ENCODE measurements at regions not wholly inside any gene's neighbourhood (a gene's known extent, or its start where the extent isn't known, plus 50 kb on each side); places are given as distances from the start of the nearest gene placed in this dataset.

GRCh38 chr2:64770137-64770780, 116.5 kb upstream of the SERTAD2 start:
- peaks cover 15 to 16% (median 15%) of the 10 kb centered on the region in 3 donors for H3K4me1 Mint-ChIP-seq
- peak overlapping the region in 2 of 4 donors; percentile 49 to 63 for H3K4me3 Mint-ChIP-seq
- H3K9me3 Mint-ChIP-seq, result no peaks in the 10 kb centered on the region
- no peaks in the 10 kb centered on the region for H3K27me3 Mint-ChIP-seq
- no peak overlapping the region for H3K27ac Mint-ChIP-seq
- no peaks in the 10 kb centered on the region for H3K36me3 Mint-ChIP-seq

- Mint-ChIP-seq H3K9me3 (peaks cover 0 to under 1% (median 0%) of the 10 kb centered on the region in 3 donors), H3K27ac (no peak overlapping the region), H3K36me3 (no peaks in the 10 kb centered on the region), H3K27me3 (no peaks in the 10 kb centered on the region), H3K4me1 (peaks cover 15 to 16% (median 15%) of the 10 kb centered on the region in 3 donors), H3K4me3 (peak overlapping the region in 1 of 4 donors; percentile 58)
Measured at GRCh38 chr2:64770781-64771334, 117.1 kb upstream of the SERTAD2 start.

GRCh38 chr2:64771737-64772136, 118.0 kb upstream of the SERTAD2 start:
- no peaks in the 10 kb centered on the region for H3K27me3 Mint-ChIP-seq
- H3K9me3 Mint-ChIP-seq, result peaks cover 0 to 5% (median 0%) of the 10 kb centered on the region in 3 donors
- no peak overlapping the region for H3K27ac Mint-ChIP-seq
- no peaks in the 10 kb centered on the region for H3K36me3 Mint-ChIP-seq
- H3K4me1 Mint-ChIP-seq, result peaks cover 11 to 14% (median 13%) of the 10 kb centered on the region in 3 donors
- no peak overlapping the region for H3K4me3 Mint-ChIP-seq

DNA sequence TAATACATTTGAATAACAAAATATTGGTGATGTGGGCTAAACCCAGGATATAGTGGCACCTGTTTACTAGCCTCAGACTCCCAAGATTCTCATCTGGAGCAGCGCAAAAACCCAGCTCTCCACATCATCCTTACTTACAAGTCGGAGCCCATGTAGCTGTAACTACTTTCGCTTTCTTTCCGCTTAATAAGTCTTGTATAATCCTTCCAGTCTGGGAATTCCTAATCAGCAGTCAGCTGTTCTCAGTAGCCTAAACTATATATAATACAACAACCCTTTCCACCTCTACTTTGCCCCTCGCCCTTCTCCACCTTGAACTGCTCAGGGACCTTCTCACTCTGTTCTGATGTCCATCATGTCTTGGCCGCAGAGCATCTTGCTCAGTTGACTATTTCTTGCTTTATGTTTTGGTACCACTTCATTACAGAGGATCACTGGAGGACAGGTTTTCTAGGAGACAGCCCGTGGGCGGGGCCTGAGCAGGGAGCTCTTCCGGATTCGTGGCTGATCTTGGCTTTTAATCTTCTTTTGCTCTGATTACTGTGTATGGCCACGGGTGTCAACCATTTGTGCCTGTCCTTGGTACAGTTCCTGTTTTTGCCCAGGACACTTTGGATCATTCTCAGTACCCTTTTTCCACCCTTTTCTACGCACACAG, 119.9 kb upstream of the SERTAD2 start:
- Mint-ChIP-seq H3K27ac (no peak overlapping the region), H3K27me3 (no peaks in the 10 kb centered on the region), H3K4me1 (peaks cover 5% of the 10 kb centered on the region in 3 donors), H3K9me3 (peaks cover 0 to 5% (median 0%) of the 10 kb centered on the region in 3 donors), H3K4me3 (peak overlapping the region in 1 of 4 donors; percentile 48), H3K36me3 (no peaks in the 10 kb centered on the region)

DNA sequence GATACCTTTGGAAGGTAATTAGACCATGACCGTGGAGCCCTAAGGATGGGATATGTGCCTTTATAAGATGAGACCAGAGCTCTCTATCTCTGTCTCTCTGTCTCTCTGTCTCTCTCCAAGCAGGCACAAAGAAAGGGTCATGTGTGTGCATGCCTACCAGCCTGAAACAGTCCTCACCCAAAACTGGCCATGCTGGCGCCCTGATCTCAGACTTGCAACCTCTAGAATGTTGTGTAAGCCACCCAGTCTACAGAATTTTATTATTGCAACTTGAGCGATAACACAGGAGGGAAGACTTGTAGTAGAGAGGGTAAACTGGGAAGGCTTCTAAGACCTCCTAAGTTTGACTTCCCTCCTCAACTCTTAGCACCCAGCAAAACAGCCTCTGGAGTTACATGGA, 124.1 kb upstream of the SERTAD2 start:
- Mint-ChIP-seq H3K4me3 (no peak overlapping the region), H3K36me3 (peaks cover 3% of the 10 kb centered on the region), H3K27me3 (no peaks in the 10 kb centered on the region), H3K9me3 (peaks cover 0 to 5% (median 0%) of the 10 kb centered on the region in 3 donors), H3K4me1 (peaks cover 0 to 4% (median 2%) of the 10 kb centered on the region in 3 donors), H3K27ac (no peak overlapping the region)

- no peaks in the 10 kb centered on the region for H3K27me3 Mint-ChIP-seq
- H3K4me1 Mint-ChIP-seq, result peaks cover 2 to 9% (median 2%) of the 10 kb centered on the region in 3 donors
- H3K27ac Mint-ChIP-seq, result no peak overlapping the region
- H3K4me3 Mint-ChIP-seq, result no peak overlapping the region
- H3K36me3 Mint-ChIP-seq, result peaks cover 3% of the 10 kb centered on the region
- peaks cover 0 to 5% (median 0%) of the 10 kb centered on the region in 3 donors for H3K9me3 Mint-ChIP-seq
Measured at GRCh38 chr2:64779117-64779690, 125.5 kb upstream of the SERTAD2 start.

DNA sequence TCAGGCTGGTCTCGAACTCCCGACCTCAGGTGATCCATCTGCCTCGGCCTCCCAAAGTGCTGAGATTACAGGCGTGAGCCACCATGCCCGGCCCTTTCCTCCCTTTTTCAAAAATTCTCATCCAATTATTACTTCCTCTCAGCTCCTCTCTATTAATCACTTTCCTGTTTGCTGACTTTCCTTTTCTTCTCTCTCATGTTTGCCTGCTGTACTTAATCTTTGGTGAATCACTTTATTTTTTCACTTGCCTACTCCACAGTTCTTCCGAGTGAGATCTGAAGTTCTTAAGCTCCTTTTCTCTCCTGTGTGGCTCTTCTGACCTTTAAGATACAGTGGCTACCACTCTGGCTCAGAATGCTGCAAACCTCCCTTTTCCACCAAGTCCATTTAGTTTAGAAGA, 126.3 kb upstream of the SERTAD2 start:
- peaks cover 0 to 5% (median 0%) of the 10 kb centered on the region in 3 donors for H3K9me3 Mint-ChIP-seq
- H3K36me3 Mint-ChIP-seq, result peaks cover 3% of the 10 kb centered on the region
- H3K27ac Mint-ChIP-seq, result peak overlapping the region in 1 of 3 donors; percentile 81
- no peak overlapping the region for H3K4me3 Mint-ChIP-seq
- no peaks in the 10 kb centered on the region for H3K27me3 Mint-ChIP-seq
- peaks cover 2 to 9% (median 2%) of the 10 kb centered on the region in 3 donors for H3K4me1 Mint-ChIP-seq

- no peaks in the 10 kb centered on the region for H3K9me3 Mint-ChIP-seq
- H3K27me3 Mint-ChIP-seq, result no peaks in the 10 kb centered on the region
- H3K36me3 Mint-ChIP-seq, result peaks cover 3% of the 10 kb centered on the region
- no peak overlapping the region for H3K4me3 Mint-ChIP-seq
- peaks cover 9 to 16% (median 15%) of the 10 kb centered on the region in 3 donors for H3K4me1 Mint-ChIP-seq
- H3K27ac Mint-ChIP-seq, result no peak overlapping the region
Measured at GRCh38 chr2:64781711-64782390, 128.1 kb upstream of the SERTAD2 start.

DNA sequence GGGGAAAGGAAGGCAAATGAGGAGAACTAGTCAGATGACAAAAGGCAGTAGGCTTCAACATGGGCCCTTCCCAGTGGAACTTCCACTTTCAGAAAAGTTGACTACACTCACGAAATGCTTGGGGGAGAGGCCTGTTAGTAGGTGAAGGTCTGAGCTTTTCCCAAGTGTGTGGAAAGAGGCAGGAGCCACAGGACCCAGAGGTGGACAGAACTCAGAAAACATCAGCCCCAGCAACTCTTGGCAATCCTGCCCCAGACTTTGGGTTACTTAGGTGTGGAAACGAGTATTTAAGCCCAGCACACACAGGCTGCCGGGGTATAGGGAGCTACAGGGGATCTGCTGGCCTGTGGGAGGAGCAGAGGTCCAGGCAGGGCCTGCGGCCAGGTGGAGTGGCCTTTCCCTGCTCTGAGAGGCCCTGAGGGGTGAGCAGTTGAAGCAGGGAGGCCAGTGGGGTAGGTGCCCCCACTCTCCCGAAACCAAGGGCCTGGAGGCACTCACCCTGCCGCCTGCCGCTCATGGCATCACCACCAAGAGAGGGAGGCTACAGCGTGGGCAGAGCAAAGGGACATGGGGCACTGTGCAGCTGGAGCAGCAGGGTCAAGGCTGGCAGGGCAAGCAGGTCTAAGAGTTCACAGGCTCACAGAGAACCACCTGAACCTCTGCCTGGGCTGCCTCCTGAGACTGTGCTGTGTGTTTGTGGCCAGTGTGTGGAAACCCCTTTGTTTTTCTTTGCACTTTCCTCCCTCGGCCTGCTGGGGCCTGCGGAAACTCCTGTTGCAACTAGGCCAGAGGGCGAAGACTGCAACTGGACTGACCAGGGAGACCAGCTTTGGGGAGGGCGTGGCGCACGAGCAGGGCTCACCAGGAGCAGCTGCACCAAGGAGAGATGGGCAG, 130.7 kb upstream of the SERTAD2 start:
- Mint-ChIP-seq H3K4me1 (peaks cover 11 to 21% (median 21%) of the 10 kb centered on the region in 3 donors), H3K4me3 (no peak overlapping the region), H3K27ac (no peak overlapping the region), H3K36me3 (peaks cover 3% of the 10 kb centered on the region), H3K27me3 (no peaks in the 10 kb centered on the region), H3K9me3 (no peaks in the 10 kb centered on the region)

- no peak overlapping the region for H3K4me3 Mint-ChIP-seq
- H3K4me1 Mint-ChIP-seq, result peaks cover 8 to 21% (median 21%) of the 10 kb centered on the region in 3 donors
- peaks cover 3% of the 10 kb centered on the region for H3K36me3 Mint-ChIP-seq
- H3K27ac Mint-ChIP-seq, result no peak overlapping the region
- H3K27me3 Mint-ChIP-seq, result no peaks in the 10 kb centered on the region
- H3K9me3 Mint-ChIP-seq, result no peaks in the 10 kb centered on the region
Measured at GRCh38 chr2:64785245-64785644, 131.5 kb upstream of the SERTAD2 start.

DNA sequence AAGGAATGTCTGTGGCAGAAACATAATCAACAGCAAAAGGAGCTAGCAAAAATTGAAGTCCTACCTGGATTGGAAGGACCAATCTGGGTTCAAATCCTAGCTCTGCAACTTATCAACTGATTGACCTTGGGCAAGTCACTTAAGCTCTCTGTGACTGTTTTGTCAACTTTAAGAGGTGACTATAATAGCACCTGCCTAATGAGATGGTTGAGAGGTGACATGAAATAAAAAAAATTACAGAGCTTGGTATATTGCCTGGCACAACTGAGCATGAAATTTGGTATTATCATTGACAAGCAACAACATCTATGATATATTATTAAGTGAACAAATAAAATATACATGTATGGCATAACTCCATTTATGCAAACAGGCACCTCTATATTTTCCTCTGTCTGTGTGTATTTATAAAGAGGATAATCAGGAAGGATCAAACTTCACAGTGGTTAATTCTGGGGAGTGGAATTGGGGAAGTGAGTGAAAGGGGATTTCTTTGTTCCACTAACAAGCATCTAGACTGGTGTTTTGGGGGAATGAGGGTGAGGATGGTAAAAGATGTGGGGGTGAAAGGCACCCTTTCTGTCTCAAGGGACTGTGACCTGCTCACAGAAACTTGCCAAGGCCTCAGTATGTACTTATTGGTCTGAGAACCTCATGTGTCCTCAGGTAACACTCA, 132.8 kb upstream of the SERTAD2 start:
- Mint-ChIP-seq H3K4me1 (peaks cover 8 to 21% (median 20%) of the 10 kb centered on the region in 3 donors), H3K36me3 (peaks cover 2% of the 10 kb centered on the region), H3K9me3 (no peaks in the 10 kb centered on the region), H3K4me3 (peak overlapping the region in 1 of 4 donors; percentile 46), H3K27ac (peak overlapping the region in 1 of 3 donors; percentile 12), H3K27me3 (no peaks in the 10 kb centered on the region)

- Mint-ChIP-seq H3K36me3 (peaks cover 2% of the 10 kb centered on the region), H3K4me3 (peak overlapping the region in 2 of 4 donors; percentile 36 to 46), H3K27me3 (no peaks in the 10 kb centered on the region), H3K4me1 (peaks cover 8 to 21% (median 17%) of the 10 kb centered on the region in 3 donors), H3K9me3 (no peaks in the 10 kb centered on the region), H3K27ac (no peak overlapping the region)
Measured at GRCh38 chr2:64787019-64787365, 133.3 kb upstream of the SERTAD2 start.

DNA sequence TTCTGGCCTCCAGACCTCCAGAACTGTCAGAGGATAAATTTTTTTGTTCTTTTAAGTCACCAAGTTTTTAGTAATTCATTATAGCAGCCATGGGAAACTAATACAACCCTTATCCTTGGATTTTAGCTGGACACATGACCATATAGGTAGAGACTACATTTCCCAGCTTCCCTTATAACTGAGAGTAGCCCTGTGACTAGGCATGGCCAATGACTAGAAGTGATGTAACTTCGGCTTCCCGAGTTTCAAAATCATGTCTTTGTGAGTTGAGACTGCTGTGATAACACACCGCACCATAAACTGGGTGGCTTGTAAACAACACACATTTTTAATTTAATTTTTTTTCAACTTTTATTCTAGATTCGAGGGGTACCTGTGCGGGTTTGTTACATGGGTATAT, 134.0 kb upstream of the SERTAD2 start:
- H3K9me3 Mint-ChIP-seq, result no peaks in the 10 kb centered on the region
- H3K4me1 Mint-ChIP-seq, result peaks cover 8 to 21% (median 17%) of the 10 kb centered on the region in 3 donors
- no peaks in the 10 kb centered on the region for H3K36me3 Mint-ChIP-seq
- H3K27ac Mint-ChIP-seq, result no peak overlapping the region
- no peaks in the 10 kb centered on the region for H3K27me3 Mint-ChIP-seq
- no peak overlapping the region for H3K4me3 Mint-ChIP-seq
